ENCODE measurements at regions not wholly inside any gene's neighbourhood (a gene's known extent, or its start where the extent isn't known, plus 50 kb on each side); places are given as distances from the start of the nearest gene placed in this dataset.

GRCh38 chr4:44869985-44870384 is 143.6 kb upstream of the GNPDA2 start:
- TF ChIP-seq CTCF (conservative IDR thresholded peaks at IDR 0.05; ENCODE audit: low read depth, low read length) = no peak
- no peak for TF ChIP-seq EZH2 (IDR thresholded peaks at IDR 0.05; ENCODE audit: low read length, unreplicated experiment)
